ENCODE measurements at regions not wholly inside any gene's neighbourhood (a gene's known extent, or its start where the extent isn't known, plus 50 kb on each side); places are given as distances from the start of the nearest gene placed in this dataset.
"Not testable (repeated sequence)": the region's sequence is repeated elsewhere in the genome, so short reads cannot be mapped to it uniquely, and the experiment has no call there.

GRCh38 chr15:93341164-93341563 is 252.2 kb upstream of the RGMA start:
- no peak for TF ChIP-seq EZH2 (IDR thresholded peaks at IDR 0.05; ENCODE audit: borderline replicate concordance)
- TF ChIP-seq EZH2phosphoT487 (IDR thresholded peaks at IDR 0.05; ENCODE audit: low read depth, severe bottlenecking, unreplicated experiment): no peak
- TF ChIP-seq, protein P1, sequence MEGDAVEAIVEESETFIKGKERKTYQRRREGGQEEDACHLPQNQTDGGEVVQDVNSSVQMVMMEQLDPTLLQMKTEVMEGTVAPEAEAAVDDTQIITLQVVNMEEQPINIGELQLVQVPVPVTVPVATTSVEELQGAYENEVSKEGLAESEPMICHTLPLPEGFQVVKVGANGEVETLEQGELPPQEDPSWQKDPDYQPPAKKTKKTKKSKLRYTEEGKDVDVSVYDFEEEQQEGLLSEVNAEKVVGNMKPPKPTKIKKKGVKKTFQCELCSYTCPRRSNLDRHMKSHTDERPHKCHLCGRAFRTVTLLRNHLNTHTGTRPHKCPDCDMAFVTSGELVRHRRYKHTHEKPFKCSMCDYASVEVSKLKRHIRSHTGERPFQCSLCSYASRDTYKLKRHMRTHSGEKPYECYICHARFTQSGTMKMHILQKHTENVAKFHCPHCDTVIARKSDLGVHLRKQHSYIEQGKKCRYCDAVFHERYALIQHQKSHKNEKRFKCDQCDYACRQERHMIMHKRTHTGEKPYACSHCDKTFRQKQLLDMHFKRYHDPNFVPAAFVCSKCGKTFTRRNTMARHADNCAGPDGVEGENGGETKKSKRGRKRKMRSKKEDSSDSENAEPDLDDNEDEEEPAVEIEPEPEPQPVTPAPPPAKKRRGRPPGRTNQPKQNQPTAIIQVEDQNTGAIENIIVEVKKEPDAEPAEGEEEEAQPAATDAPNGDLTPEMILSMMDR (IDR thresholded peaks at IDR 0.05; ENCODE audit: poor library complexity): no peak
- no peaks in the 10 kb centered on the region for H3K79me2 ChIP-seq
- no peak overlapping the region for H3K4me3 ChIP-seq
- WGBS (ENCODE audit: low lambda C conversion rate, missing lambda C conversion rate): 64% methylated on average over 4 of the region's 4 CpGs
- no peaks in the 10 kb centered on the region for H3K9me3 ChIP-seq (ENCODE audit: low read depth)
- no peaks in the 10 kb centered on the region for H3K9me2 ChIP-seq (replicated peaks; ENCODE audit: insufficient read depth)
- H3K4me1 ChIP-seq (ENCODE audit: insufficient read depth): no peaks in the 10 kb centered on the region
- no peaks in the 10 kb centered on the region for H4K20me1 ChIP-seq (ENCODE audit: insufficient read depth, poor library complexity, severe bottlenecking)
- no peak overlapping the region for H3K4me2 ChIP-seq
- no peak for DNase-seq (ENCODE audit: low spot score)
- no peak overlapping the region for H3K27ac ChIP-seq
- no peaks in the 10 kb centered on the region for H3K36me3 ChIP-seq (replicated peaks; ENCODE audit: insufficient read depth, low read depth)
- H2AFZ ChIP-seq: no peak overlapping the region
- no peaks in the 10 kb centered on the region for H3K27me3 ChIP-seq

GRCh38 chr15:93340406-93340805 is 251.4 kb upstream of the RGMA start:
- peaks cover 2% of the 10 kb centered on the region for H3K27me3 ChIP-seq
- no peaks in the 10 kb centered on the region for H4K20me1 ChIP-seq (ENCODE audit: insufficient read depth, poor library complexity, severe bottlenecking)
- H3K4me1 ChIP-seq (ENCODE audit: insufficient read depth): no peaks in the 10 kb centered on the region
- no peak for DNase-seq (ENCODE audit: low spot score)
- H3K4me3 ChIP-seq: no peak overlapping the region
- no peak overlapping the region for H2AFZ ChIP-seq
- H3K9me2 ChIP-seq (replicated peaks; ENCODE audit: insufficient read depth): no peaks in the 10 kb centered on the region
- no peaks in the 10 kb centered on the region for H3K79me2 ChIP-seq
- WGBS (ENCODE audit: low lambda C conversion rate, missing lambda C conversion rate): 94% methylated on average over 2 of the region's 2 CpGs
- no peak overlapping the region for H3K27ac ChIP-seq
- H3K4me2 ChIP-seq: no peak overlapping the region
- H3K9me3 ChIP-seq (ENCODE audit: low read depth): no peaks in the 10 kb centered on the region
- TF ChIP-seq EZH2phosphoT487 (IDR thresholded peaks at IDR 0.05; ENCODE audit: low read depth, severe bottlenecking, unreplicated experiment) (no peak), EZH2 (IDR thresholded peaks at IDR 0.05; ENCODE audit: borderline replicate concordance) (no peak)
- TF ChIP-seq, protein P1 (IDR thresholded peaks at IDR 0.05; ENCODE audit: poor library complexity): no peak
- no peaks in the 10 kb centered on the region for H3K36me3 ChIP-seq (replicated peaks; ENCODE audit: insufficient read depth, low read depth)

DNA sequence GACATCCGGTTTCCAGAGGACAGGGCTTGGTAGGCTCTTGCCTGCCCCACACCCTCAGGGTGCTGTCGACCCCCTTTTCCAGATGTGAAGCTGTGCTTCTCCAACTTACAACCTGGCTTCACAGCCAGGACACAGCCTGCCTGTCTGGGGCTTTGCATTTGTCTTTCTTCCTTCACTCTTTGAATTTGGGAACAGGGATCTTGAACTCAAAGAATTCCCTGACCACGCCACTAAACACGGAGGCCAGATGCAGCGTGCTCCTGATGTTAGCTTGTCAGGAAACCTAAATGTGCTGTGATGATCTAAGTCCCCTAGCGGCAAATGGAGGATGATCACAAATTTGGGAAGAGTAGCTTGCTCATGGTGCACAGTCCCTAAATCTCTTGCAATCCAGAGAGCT is 244.8 kb upstream of the RGMA start:
- 23% methylated on average over 6 of the region's 6 CpGs for WGBS (ENCODE audit: low lambda C conversion rate, missing lambda C conversion rate)
- peaks cover 27% of the 10 kb centered on the region for H3K27me3 ChIP-seq
- no peaks in the 10 kb centered on the region for H4K20me1 ChIP-seq (ENCODE audit: insufficient read depth, poor library complexity, severe bottlenecking)
- no peak overlapping the region for H3K27ac ChIP-seq
- no peaks in the 10 kb centered on the region for H3K36me3 ChIP-seq (replicated peaks; ENCODE audit: insufficient read depth, low read depth)
- no peaks in the 10 kb centered on the region for H3K79me2 ChIP-seq
- no peak for DNase-seq (ENCODE audit: low spot score)
- no peaks in the 10 kb centered on the region for H3K9me2 ChIP-seq (replicated peaks; ENCODE audit: insufficient read depth)
- TF ChIP-seq EZH2 (IDR thresholded peaks at IDR 0.05; ENCODE audit: borderline replicate concordance) (no peak), EZH2phosphoT487 (IDR thresholded peaks at IDR 0.05; ENCODE audit: low read depth, severe bottlenecking, unreplicated experiment) (no peak)
- TF ChIP-seq, protein P1 (IDR thresholded peaks at IDR 0.05; ENCODE audit: poor library complexity): peak; percentile 6
- no peak overlapping the region for H3K4me3 ChIP-seq
- no peaks in the 10 kb centered on the region for H3K9me3 ChIP-seq (ENCODE audit: low read depth)
- H3K4me1 ChIP-seq (ENCODE audit: insufficient read depth): peaks cover 13% of the 10 kb centered on the region
- no peak overlapping the region for H3K4me2 ChIP-seq
- no peak overlapping the region for H2AFZ ChIP-seq

DNA sequence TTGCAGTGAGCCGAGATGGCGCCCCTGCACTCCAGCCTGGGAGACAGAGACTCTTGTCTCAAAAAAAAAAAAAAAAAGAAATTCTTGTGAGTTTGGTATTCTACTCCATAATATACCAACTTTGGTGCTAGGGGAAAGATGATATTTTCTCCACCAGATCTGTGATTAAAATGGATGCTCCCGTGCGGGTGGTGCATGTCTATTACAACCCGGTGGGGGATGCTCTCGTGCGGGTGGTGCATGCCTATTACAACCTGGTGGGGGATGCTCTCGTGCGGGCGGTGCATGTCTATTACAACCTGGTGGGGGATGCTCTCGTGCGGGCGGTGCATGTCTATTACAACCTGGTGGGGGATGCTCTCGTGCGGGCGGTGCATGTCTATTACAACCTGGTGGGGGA is 244.1 kb upstream of the RGMA start:
- H3K79me2 ChIP-seq; H3K9me3 ChIP-seq (ENCODE audit: low read depth); H2AFZ ChIP-seq; H3K36me3 ChIP-seq (replicated peaks; ENCODE audit: insufficient read depth, low read depth); DNase-seq (ENCODE audit: low spot score); H4K20me1 ChIP-seq (ENCODE audit: insufficient read depth, poor library complexity, severe bottlenecking); H3K9me2 ChIP-seq (replicated peaks; ENCODE audit: insufficient read depth); H3K4me3 ChIP-seq; H3K27ac ChIP-seq: not testable (repeated sequence)
- 8% methylated on average over 11 of the region's 16 CpGs for WGBS (ENCODE audit: low lambda C conversion rate, missing lambda C conversion rate)
- peaks cover 13% of the 10 kb centered on the region for H3K4me1 ChIP-seq (ENCODE audit: insufficient read depth)
- H3K27me3 ChIP-seq: peaks cover 27% of the 10 kb centered on the region
- peak overlapping the region; percentile 46 for H3K4me2 ChIP-seq

All from hepatocyte (in vitro differentiated cells).